Esophagus squamous epithelium (tissue), 5 donors: ENCODE measurements at regions not wholly inside any gene's neighbourhood (a gene's known extent, or its start where the extent isn't known, plus 50 kb on each side); places are given as distances from the start of the nearest gene placed in this dataset.

Experiments used
- DNase-seq: peaks from one replicate; lab custom pipeline; 2025; lab: John Stamatoyannopoulos, UW
- H3K27ac ChIP-seq, 4 donors: fragments of 200-600 bp; sonication (generic); one replicate each; pipeline ENCODE4 v1.5.1; 2016 to 2019; ENCODE audit warnings: mild to moderate bottlenecking in 1 of 4
- H3K27me3 ChIP-seq, 4 donors: fragments of 200-600 bp; sonication (generic); 1 replicate in 3 of 4; 2 replicates in 1 of 4; pipeline versions ENCODE4 v1.5.1 to v1.6.0; 2017 to 2021; ENCODE audit warnings: antibody characterized with exemption in 1 of 4
- H3K36me3 ChIP-seq, 3 donors: fragments of 200-600 bp; sonication (generic); one replicate each; pipeline ENCODE4 v1.5.1; 2016 to 2019
- H3K4me1 ChIP-seq, 3 donors: fragments of 200-600 bp; sonication (generic); one replicate each; pipeline ENCODE4 v1.5.1; 2017 to 2019
- H3K4me3 ChIP-seq, 4 donors: fragments of 200-600 bp; sonication (generic); 1 replicate in 3 of 4; 2 replicates in 1 of 4; pipeline ENCODE4 v1.5.1; 2016 to 2019; ENCODE audit warnings: mild to moderate bottlenecking in 2 of 4, moderate library complexity in 1 of 4
- H3K9me3 ChIP-seq, 3 donors: fragments of 200-600 bp; sonication (generic); one replicate each; pipeline ENCODE4 v1.5.1; 2016 to 2019
- POLR2A ChIP-seq, 4 donors: fragments of 450-650 bp; IDR thresholded peaks; one replicate each; pipeline ENCODE4 v1.6.1; 2017; ENCODE audit warnings: antibody characterized with exemption in 4 of 4, mild to moderate bottlenecking in 4 of 4, moderate library complexity in 3 of 4
- WGBS, 2 donors: methylation state at CpG; one replicate each; pipeline ENCODE4 v1.1.5; 2018; 5-methylcytosine and 5-hydroxymethylcytosine counted together
- intact Hi-C: fragments of 100-400 bp; cut with DNase I; formaldehyde crosslinking; loops from one replicate; pipeline ENCODE4 v1.15.0; 2022
- TF ChIP-seq, protein P1 (sequence below), 6 experiments: fragments of 450-650 bp in 4 of 6; fragments of 200-600 bp in 2 of 6; sonication (generic) in 2 of 6; IDR thresholded peaks; one replicate each; pipeline ENCODE4 v1.5.1; 2016 to 2019; ENCODE audit warnings: antibody characterized with exemption in 6 of 6, mild to moderate bottlenecking in 4 of 6, moderate library complexity in 4 of 6
- donor health status: DM: yes; HTN: yes; CAD: no.

DNA sequence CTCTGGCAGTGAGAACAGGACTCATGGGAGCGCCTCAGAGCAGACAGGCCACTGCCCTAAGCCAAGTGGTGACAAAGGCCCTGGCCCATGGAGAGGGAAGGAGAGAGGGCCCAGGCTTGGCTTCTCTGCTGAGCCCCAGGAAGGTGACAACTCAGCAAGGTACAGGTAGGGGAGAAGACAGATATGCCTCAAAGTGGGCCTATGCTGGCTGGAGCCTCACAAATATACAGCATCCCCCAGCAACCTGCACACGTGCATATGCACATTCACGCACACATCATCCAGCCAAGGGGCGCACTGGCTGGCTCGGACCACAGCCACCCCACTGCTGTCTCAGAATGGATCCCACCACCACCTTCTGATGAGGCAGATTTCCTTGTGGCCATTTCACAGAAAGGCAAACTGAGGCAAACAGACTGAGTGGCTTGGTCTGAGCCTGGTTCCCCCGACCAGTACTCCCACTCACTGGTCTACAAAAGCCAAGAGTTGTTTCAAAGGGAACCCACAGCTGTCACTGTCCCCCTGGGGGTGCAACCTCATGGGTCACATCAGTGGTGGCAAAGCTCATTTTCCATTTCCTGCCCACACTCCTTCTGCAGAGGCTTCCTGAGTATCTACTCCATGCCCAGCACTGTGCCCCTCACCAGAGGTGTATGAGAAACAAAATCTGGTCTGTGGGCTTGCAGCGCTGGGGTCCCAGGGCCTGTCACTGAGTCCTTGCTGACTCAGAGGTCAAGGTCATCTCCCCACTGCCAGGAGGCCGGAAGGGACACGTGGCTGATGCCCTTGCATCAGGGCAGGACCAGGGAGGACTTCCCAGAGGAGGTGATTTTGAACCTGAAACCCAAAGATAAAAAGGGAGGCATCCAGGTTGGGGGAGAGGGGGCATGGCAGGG is 67.3 kb upstream of the PRR5 start:
- H3K27me3 ChIP-seq = peaks cover 0 to 5% (median 0%) of the 10 kb centered on the region in 4 donors
- no peaks in the 10 kb centered on the region for H3K36me3 ChIP-seq
- no peak for DNase-seq
- H3K27ac ChIP-seq = no peak overlapping the region
- intact Hi-C loops = no loop called here
- H3K4me1 ChIP-seq = peaks cover 0 to 11% (median 3%) of the 10 kb centered on the region in 3 donors
- H3K9me3 ChIP-seq = no peaks in the 10 kb centered on the region
- WGBS, 2 donors = 68 to 80% methylated on average over 3 to 6 of the region's 9 CpGs
- H3K4me3 ChIP-seq = no peak overlapping the region
- TF ChIP-seq POLR2A (IDR thresholded peaks at IDR 0.05) = no peak
- TF ChIP-seq, protein P1, sequence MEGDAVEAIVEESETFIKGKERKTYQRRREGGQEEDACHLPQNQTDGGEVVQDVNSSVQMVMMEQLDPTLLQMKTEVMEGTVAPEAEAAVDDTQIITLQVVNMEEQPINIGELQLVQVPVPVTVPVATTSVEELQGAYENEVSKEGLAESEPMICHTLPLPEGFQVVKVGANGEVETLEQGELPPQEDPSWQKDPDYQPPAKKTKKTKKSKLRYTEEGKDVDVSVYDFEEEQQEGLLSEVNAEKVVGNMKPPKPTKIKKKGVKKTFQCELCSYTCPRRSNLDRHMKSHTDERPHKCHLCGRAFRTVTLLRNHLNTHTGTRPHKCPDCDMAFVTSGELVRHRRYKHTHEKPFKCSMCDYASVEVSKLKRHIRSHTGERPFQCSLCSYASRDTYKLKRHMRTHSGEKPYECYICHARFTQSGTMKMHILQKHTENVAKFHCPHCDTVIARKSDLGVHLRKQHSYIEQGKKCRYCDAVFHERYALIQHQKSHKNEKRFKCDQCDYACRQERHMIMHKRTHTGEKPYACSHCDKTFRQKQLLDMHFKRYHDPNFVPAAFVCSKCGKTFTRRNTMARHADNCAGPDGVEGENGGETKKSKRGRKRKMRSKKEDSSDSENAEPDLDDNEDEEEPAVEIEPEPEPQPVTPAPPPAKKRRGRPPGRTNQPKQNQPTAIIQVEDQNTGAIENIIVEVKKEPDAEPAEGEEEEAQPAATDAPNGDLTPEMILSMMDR (IDR thresholded peaks at IDR 0.05) = no peak

DNA sequence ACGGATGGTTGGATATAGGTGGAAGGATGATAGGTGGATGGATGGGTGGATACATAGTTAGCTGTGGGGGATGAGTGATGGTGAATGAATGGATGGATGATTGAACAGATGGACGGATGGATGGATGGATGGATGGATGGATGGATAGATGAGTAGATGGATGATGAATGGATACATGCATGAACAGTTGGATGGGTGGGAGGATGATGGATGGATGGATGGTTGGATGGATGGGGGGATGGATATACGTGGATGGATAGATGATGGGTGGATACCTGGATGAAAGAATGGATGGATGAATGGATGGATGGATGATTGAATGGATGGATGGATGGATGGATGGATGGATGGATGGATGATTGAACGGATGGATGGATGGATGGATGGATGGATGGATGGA is 68.4 kb upstream of the PRR5 start:
- WGBS, 2 donors = 76 to 86% methylated on average over 4 of the region's 4 CpGs
- H3K27ac ChIP-seq = no peak overlapping the region
- intact Hi-C loops = no loop called here

DNA sequence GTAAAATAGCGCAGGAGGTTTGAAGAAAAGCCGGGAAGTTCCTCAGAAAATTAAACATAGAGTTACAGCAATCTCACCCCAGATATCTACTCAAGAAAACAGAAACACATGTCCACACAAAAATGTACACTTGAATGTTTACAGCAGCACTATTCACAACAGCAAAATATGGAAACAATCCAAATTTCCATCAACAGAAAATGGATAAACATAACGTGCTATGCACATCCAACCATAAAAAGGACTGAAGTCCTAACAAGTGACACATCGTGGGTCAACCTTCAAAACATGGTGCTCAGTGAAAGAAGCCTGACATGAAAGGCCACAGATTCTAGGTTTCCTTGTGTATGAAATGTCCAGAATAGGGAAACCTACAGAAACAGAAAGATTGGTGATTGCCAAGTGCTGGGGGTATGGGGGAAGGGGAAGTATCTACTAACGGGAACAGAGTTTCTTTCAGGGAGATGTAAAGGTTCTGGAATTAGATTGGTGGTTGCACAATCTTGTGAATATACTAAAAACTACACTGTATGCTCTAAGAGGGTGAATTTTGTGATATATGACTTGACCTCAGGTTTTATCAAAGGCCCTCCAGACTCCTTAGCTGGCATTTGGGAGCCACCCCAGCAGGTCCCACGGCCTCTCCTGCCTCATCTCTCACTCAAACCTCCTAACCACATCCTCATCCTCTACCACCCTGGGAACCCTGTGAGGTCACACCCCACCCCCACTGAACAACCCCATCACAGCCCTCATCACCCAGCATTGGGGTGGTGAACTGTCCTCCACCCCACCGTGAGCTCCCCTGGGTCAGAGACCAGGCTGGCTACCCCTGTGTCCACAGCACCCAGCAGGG is 69.2 kb upstream of the PRR5 start:
- Histone ChIP-seq H3K4me3 (no peak overlapping the region), H3K27me3 (peaks cover 0 to 11% (median 0%) of the 10 kb centered on the region in 4 donors), H3K27ac (no peak overlapping the region), H3K9me3 (no peaks in the 10 kb centered on the region), H3K36me3 (no peaks in the 10 kb centered on the region), H3K4me1 (no peaks in the 10 kb centered on the region)
- WGBS, 2 donors = 57 to 60% methylated on average over 6 to 7 of the region's 7 CpGs
- intact Hi-C loops = no loop called here
- no peak for TF ChIP-seq POLR2A (IDR thresholded peaks at IDR 0.05)
- DNase-seq = no peak

More for the DNA sequence above, 68.4 kb upstream of the PRR5 start:
- no peak for DNase-seq
- TF ChIP-seq, protein P1 (IDR thresholded peaks at IDR 0.05) = no peak
- no peak for TF ChIP-seq POLR2A (IDR thresholded peaks at IDR 0.05)
- peaks cover 0 to under 1% (median 0%) of the 10 kb centered on the region in 3 donors for H3K4me1 ChIP-seq
- H3K36me3 ChIP-seq = no peaks in the 10 kb centered on the region
- peaks cover 0 to 4% (median 0%) of the 10 kb centered on the region in 4 donors for H3K27me3 ChIP-seq
- no peaks in the 10 kb centered on the region for H3K9me3 ChIP-seq
- H3K4me3 ChIP-seq = no peak overlapping the region

DNA sequence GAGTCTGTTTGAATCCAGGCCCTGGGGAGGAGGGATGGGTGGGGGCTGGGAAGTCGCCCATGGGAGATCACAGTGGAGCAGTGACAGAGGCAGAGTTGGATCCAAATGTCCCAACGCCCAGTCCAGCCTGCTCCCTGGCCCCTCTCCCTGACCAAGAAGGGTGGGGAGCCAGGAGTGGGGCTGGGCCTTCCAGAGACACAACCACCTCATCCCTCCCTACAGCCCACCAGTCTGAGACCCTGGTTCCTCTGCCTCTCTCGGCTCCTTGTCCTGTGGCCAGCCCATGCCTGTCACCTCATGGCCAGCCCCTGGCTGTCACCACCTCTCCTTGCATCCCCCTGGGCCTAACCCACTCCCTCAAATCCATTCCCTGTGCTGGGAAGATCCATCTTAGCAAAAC is 71.2 kb upstream of the PRR5 start:
- intact Hi-C loops = no loop called here
- 76 to 85% methylated on average over 2 of the region's 3 CpGs for WGBS, 2 donors
- Histone ChIP-seq H3K36me3 (no peaks in the 10 kb centered on the region), H3K27ac (no peak overlapping the region), H3K4me3 (no peak overlapping the region), H3K4me1 (peaks cover 0 to 4% (median 3%) of the 10 kb centered on the region in 3 donors), H3K9me3 (no peaks in the 10 kb centered on the region), H3K27me3 (peaks cover 0 to 26% (median 0%) of the 10 kb centered on the region in 4 donors)
- TF ChIP-seq POLR2A (IDR thresholded peaks at IDR 0.05) = no peak
- TF ChIP-seq, protein P1 (IDR thresholded peaks at IDR 0.05) = no peak
- DNase-seq = no peak

DNA sequence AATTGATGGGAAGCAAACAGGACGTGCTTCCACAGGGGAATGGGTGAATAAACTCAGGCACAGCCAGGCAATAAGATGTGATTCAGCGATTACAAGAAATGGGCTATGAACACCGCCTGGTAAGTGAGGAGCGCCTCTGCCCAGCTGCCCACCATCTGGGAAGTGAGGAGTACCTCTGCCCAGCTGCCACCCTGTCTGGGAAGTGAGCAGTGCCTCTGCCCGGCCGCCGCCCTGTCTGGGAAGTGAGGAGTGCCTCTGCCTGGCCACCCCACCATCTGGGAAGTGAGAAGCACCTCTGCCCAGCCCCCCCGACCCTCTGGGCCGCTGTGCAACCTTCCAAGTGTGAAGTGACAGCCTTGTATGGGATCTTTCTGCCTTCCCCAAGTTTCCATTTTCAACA is 73.2 kb upstream of the PRR5 start:
- intact Hi-C loops = no loop called here
- Histone ChIP-seq H3K27me3 (peaks cover 0 to 45% (median 0%) of the 10 kb centered on the region in 4 donors), H3K4me1 (peaks cover 0 to 4% (median 3%) of the 10 kb centered on the region in 3 donors), H3K4me3 (no peak overlapping the region), H3K36me3 (no peaks in the 10 kb centered on the region), H3K9me3 (no peaks in the 10 kb centered on the region), H3K27ac (no peak overlapping the region)
- DNase-seq = no peak
- WGBS, 2 donors = 76% methylated on average over 4 of the region's 9 CpGs
- TF ChIP-seq, protein P1 (IDR thresholded peaks at IDR 0.05) = no peak
- no peak for TF ChIP-seq POLR2A (IDR thresholded peaks at IDR 0.05)
